Muscle layer of duodenum (tissue), 2 donors: ENCODE measurements at regions not wholly inside any gene's neighbourhood (a gene's known extent, or its start where the extent isn't known, plus 50 kb on each side); places are given as distances from the start of the nearest gene placed in this dataset.

ENCODE experiments used
- H3K27ac ChIP-seq: one replicate; pipeline ENCODE4 v1.7.0; 2013; ENCODE audit warnings: mild to moderate bottlenecking, low read length
- H3K27me3 ChIP-seq: one replicate; pipeline ENCODE4 v1.7.0; 2013; ENCODE audit warnings: low read depth, mild to moderate bottlenecking, control low read depth, low read length
- H3K36me3 ChIP-seq, 2 donors: one replicate each; pipeline ENCODE4 v1.7.0; 2013; ENCODE audit warnings: low read length in 2 of 2, control low read depth in 1 of 2, mild to moderate bottlenecking in 1 of 2; ENCODE audit not compliant: insufficient read depth in 2 of 2, control insufficient read depth in 1 of 2
- H3K4me1 ChIP-seq, 2 donors: one replicate each; pipeline ENCODE4 v1.7.0; 2013; ENCODE audit warnings: low read length in 2 of 2, mild to moderate bottlenecking in 2 of 2, control low read depth in 1 of 2, moderate library complexity in 1 of 2; ENCODE audit not compliant: insufficient read depth in 2 of 2, control insufficient read depth in 1 of 2
- H3K4me3 ChIP-seq, 2 donors: one replicate each; pipeline ENCODE4 v1.7.0; 2013; ENCODE audit warnings: low read length in 2 of 2, low read depth in 1 of 2, mild to moderate bottlenecking in 1 of 2
- H3K9me3 ChIP-seq, 2 donors: one replicate each; pipeline ENCODE4 v1.7.0; 2013; ENCODE audit warnings: low read length in 2 of 2, control low read depth in 1 of 2, mild to moderate bottlenecking in 1 of 2; ENCODE audit not compliant: control insufficient read depth in 1 of 2
- donor health status: healthy.

GRCh38 chr6:130585587-130585986 lies 219.8 kb downstream of the TMEM200A start:
- Histone ChIP-seq H3K9me3 (no peaks in the 10 kb centered on the region), H3K4me1 (no peaks in the 10 kb centered on the region), H3K27me3 (no peaks in the 10 kb centered on the region)

GRCh38 chr6:130587778-130588520 lies 222.1 kb downstream of the TMEM200A start:
- no peaks in the 10 kb centered on the region for H3K4me1 ChIP-seq
- H3K27me3 ChIP-seq = no peaks in the 10 kb centered on the region
- no peak overlapping the region for H3K4me3 ChIP-seq
- H3K9me3 ChIP-seq = peaks cover 0 to 6% of the 10 kb centered on the region in 2 donors
- H3K27ac ChIP-seq = no peak overlapping the region
- H3K36me3 ChIP-seq = no peaks in the 10 kb centered on the region

More at GRCh38 chr6:130585587-130585986, 219.8 kb downstream of the TMEM200A start:
- H3K27ac ChIP-seq = no peak overlapping the region
- H3K4me3 ChIP-seq = no peak overlapping the region
- no peaks in the 10 kb centered on the region for H3K36me3 ChIP-seq

GRCh38 chr6:130593200-130593599 lies 227.4 kb downstream of the TMEM200A start:
- Histone ChIP-seq H3K4me1 (no peaks in the 10 kb centered on the region), H3K36me3 (no peaks in the 10 kb centered on the region), H3K9me3 (peaks cover 0 to 6% of the 10 kb centered on the region in 2 donors), H3K4me3 (no peak overlapping the region), H3K27me3 (no peaks in the 10 kb centered on the region), H3K27ac (no peak overlapping the region)

GRCh38 chr6:130593948-130594347 lies 228.1 kb downstream of the TMEM200A start:
- Histone ChIP-seq H3K36me3 (no peaks in the 10 kb centered on the region), H3K27ac (no peak overlapping the region), H3K4me3 (no peak overlapping the region), H3K4me1 (no peaks in the 10 kb centered on the region), H3K27me3 (no peaks in the 10 kb centered on the region), H3K9me3 (peaks cover 0 to 6% of the 10 kb centered on the region in 2 donors)

- no peaks in the 10 kb centered on the region for H3K4me1 ChIP-seq
- H3K9me3 ChIP-seq = no peaks in the 10 kb centered on the region
- H3K36me3 ChIP-seq = no peaks in the 10 kb centered on the region
- no peaks in the 10 kb centered on the region for H3K27me3 ChIP-seq
- H3K27ac ChIP-seq = no peak overlapping the region
- H3K4me3 ChIP-seq = no peak overlapping the region
These were observed 228.9 kb upstream of the SMLR1 start for GRCh38 chr6:130598021-130598989.

GRCh38 chr6:130600880-130601341 lies 226.3 kb upstream of the SMLR1 start:
- Histone ChIP-seq H3K36me3 (no peaks in the 10 kb centered on the region), H3K9me3 (no peaks in the 10 kb centered on the region), H3K4me1 (no peaks in the 10 kb centered on the region), H3K27me3 (no peaks in the 10 kb centered on the region), H3K4me3 (no peak overlapping the region), H3K27ac (no peak overlapping the region)

- no peaks in the 10 kb centered on the region for H3K36me3 ChIP-seq
- no peaks in the 10 kb centered on the region for H3K9me3 ChIP-seq
- H3K27me3 ChIP-seq = no peaks in the 10 kb centered on the region
- no peak overlapping the region for H3K27ac ChIP-seq
- no peaks in the 10 kb centered on the region for H3K4me1 ChIP-seq
- no peak overlapping the region for H3K4me3 ChIP-seq
These were observed 224.9 kb upstream of the SMLR1 start for GRCh38 chr6:130602151-130602770.

GRCh38 chr6:130603391-130603790 lies 223.8 kb upstream of the SMLR1 start:
- H3K4me1 ChIP-seq = no peaks in the 10 kb centered on the region
- no peaks in the 10 kb centered on the region for H3K36me3 ChIP-seq
- H3K27me3 ChIP-seq = no peaks in the 10 kb centered on the region

GRCh38 chr6:130604841-130605399 lies 222.3 kb upstream of the SMLR1 start:
- no peak overlapping the region for H3K27ac ChIP-seq
- H3K36me3 ChIP-seq = no peaks in the 10 kb centered on the region
- H3K9me3 ChIP-seq = no peaks in the 10 kb centered on the region

More at GRCh38 chr6:130603391-130603790, 223.8 kb upstream of the SMLR1 start:
- Histone ChIP-seq H3K4me3 (no peak overlapping the region), H3K9me3 (no peaks in the 10 kb centered on the region), H3K27ac (no peak overlapping the region)

GRCh38 chr6:130610303-130610702 lies 216.9 kb upstream of the SMLR1 start:
- H3K4me3 ChIP-seq = no peak overlapping the region
- H3K27ac ChIP-seq = no peak overlapping the region
- no peaks in the 10 kb centered on the region for H3K36me3 ChIP-seq
- no peaks in the 10 kb centered on the region for H3K9me3 ChIP-seq
- H3K4me1 ChIP-seq = no peaks in the 10 kb centered on the region
- no peaks in the 10 kb centered on the region for H3K27me3 ChIP-seq

More at GRCh38 chr6:130604841-130605399, 222.3 kb upstream of the SMLR1 start:
- no peaks in the 10 kb centered on the region for H3K4me1 ChIP-seq
- no peak overlapping the region for H3K4me3 ChIP-seq
- no peaks in the 10 kb centered on the region for H3K27me3 ChIP-seq

GRCh38 chr6:130611366-130611765 lies 215.8 kb upstream of the SMLR1 start:
- Histone ChIP-seq H3K4me1 (no peaks in the 10 kb centered on the region), H3K9me3 (no peaks in the 10 kb centered on the region), H3K4me3 (no peak overlapping the region), H3K27me3 (no peaks in the 10 kb centered on the region), H3K27ac (no peak overlapping the region), H3K36me3 (no peaks in the 10 kb centered on the region)
